Left lung (tissue), 4 donors: ENCODE measurements at regions not wholly inside any gene's neighbourhood (a gene's known extent, or its start where the extent isn't known, plus 50 kb on each side); places are given as distances from the start of the nearest gene placed in this dataset.
"Not testable (repeated sequence)": the region's sequence is repeated elsewhere in the genome, so short reads cannot be mapped to it uniquely, and the experiment has no call there.

Source experiments
- ATAC-seq: fragments of 200-7000 bp; cut with Tn5 transposase; one replicate; pipeline ENCODE4 v1.9.1; 2020; ENCODE audit warnings: moderate library complexity
- DNase-seq, 4 donors: peaks; one replicate each; pipeline ENCODE4 v3.0.0-alpha.2; 2013 to 2020
- H3K27ac ChIP-seq, 2 donors: fragments of 200-600 bp; sonication (generic) in 1 of 2; one replicate each; pipeline versions ENCODE4 v1.5.0 to v1.8.0; 2020 to 2021
- H3K27me3 ChIP-seq, 2 donors: fragments of 200-600 bp; sonication (generic) in 1 of 2; one replicate each; pipeline versions ENCODE4 v1.5.0 to v1.8.0; 2020 to 2021
- H3K36me3 ChIP-seq, 2 donors: fragments of 200-600 bp; sonication (generic) in 1 of 2; one replicate each; pipeline versions ENCODE4 v1.5.0 to v1.8.0; 2020 to 2021
- H3K4me1 ChIP-seq, 2 donors: fragments of 200-600 bp; one replicate each; pipeline ENCODE4 v1.8.0; 2021
- H3K4me3 ChIP-seq, 2 donors: fragments of 200-600 bp; sonication (generic) in 1 of 2; one replicate each; pipeline versions ENCODE4 v1.5.0 to v1.8.0; 2020 to 2021; ENCODE audit warnings: mild to moderate bottlenecking in 1 of 2
- H3K9me3 ChIP-seq, 2 donors: fragments of 200-600 bp; sonication (generic) in 1 of 2; one replicate each; pipeline versions ENCODE4 v1.5.0 to v1.8.0; 2020 to 2021
- intact Hi-C, 2 donors: fragments of 100-400 bp; cut with DNase I; formaldehyde crosslinking; loops; one replicate each; pipeline versions ENCODE4 v1.11.2 to v1.14.2; 2022
- donor health status: DM: no; HTN: yes; CAD: no.
- donor health status: DM: no; HTN: no; CAD: no.

GRCh38 chr10:46860753-46861152 lies 50.5 kb upstream of the PTPN20 start:
- H3K36me3 ChIP-seq, H3K4me1 ChIP-seq, ATAC-seq, H3K9me3 ChIP-seq, H3K27me3 ChIP-seq, intact Hi-C loops, H3K27ac ChIP-seq, H3K4me3 ChIP-seq, DNase-seq: not testable (repeated sequence)
